ENCODE measurements at regions not wholly inside any gene's neighbourhood (a gene's known extent, or its start where the extent isn't known, plus 50 kb on each side); places are given as distances from the start of the nearest gene placed in this dataset.
"Not testable (repeated sequence)": the region's sequence is repeated elsewhere in the genome, so short reads cannot be mapped to it uniquely, and the experiment has no call there.

GRCh38 chr3:103532986-103533385 is 1098.2 kb downstream of the ZPLD1 start:
- TF ChIP-seq CTCF (IDR thresholded peaks at IDR 0.05) (no peak), POLR2A (IDR thresholded peaks at IDR 0.05) (no peak)
- H3K36me3 ChIP-seq: no peaks in the 10 kb centered on the region
- no peaks in the 10 kb centered on the region for H3K9me3 ChIP-seq
- H3K27me3 ChIP-seq: no peaks in the 10 kb centered on the region
- no peak overlapping the region for H3K4me3 ChIP-seq (replicated peaks in 1 of 3)
- H3K4me1 ChIP-seq: no peaks in the 10 kb centered on the region
- no peak for DNase-seq
- WGBS, 2 donors: 84 to 90% methylated on average over 4 of the region's 4 CpGs
- H3K27ac ChIP-seq: no peak overlapping the region
- intact Hi-C loops (cut with DNase I): no loop called here

GRCh38 chr3:103554451-103554850 is 1119.6 kb downstream of the ZPLD1 start:
- Histone ChIP-seq H3K4me3 (replicated peaks in 1 of 3) (peak overlapping the region in 2 of 3 donors; percentile 3 to 5), H3K36me3 (no peaks in the 10 kb centered on the region), H3K9me3 (no peaks in the 10 kb centered on the region), H3K27ac (no peak overlapping the region), H3K4me1 (peaks cover 0 to 3% of the 10 kb centered on the region in 2 donors), H3K27me3 (no peaks in the 10 kb centered on the region)
- DNase-seq: no peak
- intact Hi-C loops (cut with DNase I): no loop called here
- TF ChIP-seq POLR2A (IDR thresholded peaks at IDR 0.05): no peak
- TF ChIP-seq CTCF (IDR thresholded peaks at IDR 0.05): no peak
- WGBS, 2 donors: 15 to 35% methylated on average over 8 of the region's 8 CpGs

- intact Hi-C loops (cut with DNase I); H3K4me3 ChIP-seq (replicated peaks in 1 of 3); H3K27ac ChIP-seq; H3K36me3 ChIP-seq; H3K27me3 ChIP-seq; DNase-seq; H3K9me3 ChIP-seq; H3K4me1 ChIP-seq: not testable (repeated sequence)
- WGBS, 2 donors: 78 to 89% methylated on average over 6 of the region's 6 CpGs
Observed at GRCh38 chr3:103564116-103564515, 1129.3 kb downstream of the ZPLD1 start.

- Histone ChIP-seq H3K36me3 (no peaks in the 10 kb centered on the region), H3K9me3 (no peaks in the 10 kb centered on the region), H3K4me3 (replicated peaks in 1 of 3) (no peak overlapping the region), H3K27me3 (no peaks in the 10 kb centered on the region), H3K4me1 (no peaks in the 10 kb centered on the region), H3K27ac (no peak overlapping the region)
- TF ChIP-seq POLR2A (IDR thresholded peaks at IDR 0.05) (no peak), CTCF (IDR thresholded peaks at IDR 0.05) (no peak)
- WGBS, 2 donors: 70 to 73% methylated on average over 4 of the region's 4 CpGs
- no peak for DNase-seq
- intact Hi-C loops (cut with DNase I): no loop called here
Observed at GRCh38 chr3:103585809-103586208, 1151.0 kb downstream of the ZPLD1 start.

- no peaks in the 10 kb centered on the region for H3K36me3 ChIP-seq
- no peak overlapping the region for H3K27ac ChIP-seq
- no peaks in the 10 kb centered on the region for H3K4me1 ChIP-seq
- DNase-seq: no peak
- no peaks in the 10 kb centered on the region for H3K9me3 ChIP-seq
- TF ChIP-seq CTCF (IDR thresholded peaks at IDR 0.05) (no peak), POLR2A (IDR thresholded peaks at IDR 0.05) (no peak)
- no peaks in the 10 kb centered on the region for H3K27me3 ChIP-seq
- intact Hi-C loops (cut with DNase I): no loop called here
- WGBS, 2 donors: 95 to 97% methylated on average over 2 of the region's 2 CpGs
- no peak overlapping the region for H3K4me3 ChIP-seq (replicated peaks in 1 of 3)
Observed at GRCh38 chr3:103589770-103590169, 1155.0 kb downstream of the ZPLD1 start.

GRCh38 chr3:103600844-103601243 is 1166.0 kb downstream of the ZPLD1 start:
- TF ChIP-seq POLR2A (IDR thresholded peaks at IDR 0.05): no peak
- no peak for TF ChIP-seq CTCF (IDR thresholded peaks at IDR 0.05)
- H3K27me3 ChIP-seq: no peaks in the 10 kb centered on the region

More at GRCh38 chr3:103600844-103601243, 1166.0 kb downstream of the ZPLD1 start:
- no peak for DNase-seq
- intact Hi-C loops (cut with DNase I): no loop called here
- no peaks in the 10 kb centered on the region for H3K4me1 ChIP-seq
- H3K4me3 ChIP-seq (replicated peaks in 1 of 3): no peak overlapping the region
- 84 to 97% methylated on average over 1 of the region's 1 CpG for WGBS, 2 donors
- no peak overlapping the region for H3K27ac ChIP-seq
- H3K36me3 ChIP-seq: no peaks in the 10 kb centered on the region
- H3K9me3 ChIP-seq: no peaks in the 10 kb centered on the region
